HG03378 (cell line): ENCODE measurements at regions not wholly inside any gene's neighbourhood (a gene's known extent, or its start where the extent isn't known, plus 50 kb on each side); places are given as distances from the start of the nearest gene placed in this dataset.
"Not testable (repeated sequence)": the region's sequence is repeated elsewhere in the genome, so short reads cannot be mapped to it uniquely, and the experiment has no call there.

ENCODE experiments used
- ATAC-seq: cut with Tn5 transposase; IDR thresholded peaks from one replicate; pipeline ENCODE4 v1.9.1; 2021; ENCODE audit warnings: mild to moderate bottlenecking, moderate library complexity; ENCODE audit not compliant: unreplicated experiment

DNA sequence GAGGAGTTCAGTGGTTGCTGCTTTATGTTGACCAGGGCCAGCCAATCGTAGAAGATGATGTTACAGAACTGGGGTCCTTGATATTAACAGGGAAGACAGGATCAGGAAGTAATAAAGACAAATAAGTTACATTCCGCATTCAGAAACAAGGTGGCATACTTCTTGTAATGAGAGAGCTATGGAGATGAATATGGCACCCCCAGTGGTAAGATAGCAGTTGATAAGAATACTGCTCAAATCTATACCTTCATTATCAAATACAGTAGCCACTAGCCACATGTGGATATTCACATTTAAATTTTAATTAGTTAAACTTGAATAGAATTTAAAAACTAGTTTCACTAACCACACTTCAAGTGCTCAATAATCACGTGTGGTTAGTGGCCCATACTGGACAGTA is 290.4 kb upstream of the RBMS1 start:
- no peak for ATAC-seq

GRCh38 chr2:160790738-160791137 is 297.1 kb upstream of the RBMS1 start:
- no peak for ATAC-seq

DNA sequence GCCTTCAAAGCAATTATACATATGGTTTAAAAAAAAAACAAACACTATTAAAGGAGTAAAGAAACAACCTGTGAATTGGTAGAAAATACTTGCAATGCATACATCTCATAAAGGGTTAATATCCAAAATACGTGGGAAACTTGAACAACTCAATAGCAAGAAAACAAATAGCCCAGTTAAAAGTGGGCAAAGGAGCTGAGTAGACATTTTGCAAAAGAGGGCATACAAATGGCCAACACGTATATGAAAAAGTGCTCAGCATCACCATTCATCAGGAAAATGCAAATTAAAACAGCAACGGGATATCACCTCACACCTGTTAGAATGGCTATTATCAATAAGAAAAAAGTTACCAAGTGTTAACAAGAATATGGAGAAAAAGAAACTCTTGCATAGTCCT is 298.3 kb upstream of the RBMS1 start:
- ATAC-seq = no peak

DNA sequence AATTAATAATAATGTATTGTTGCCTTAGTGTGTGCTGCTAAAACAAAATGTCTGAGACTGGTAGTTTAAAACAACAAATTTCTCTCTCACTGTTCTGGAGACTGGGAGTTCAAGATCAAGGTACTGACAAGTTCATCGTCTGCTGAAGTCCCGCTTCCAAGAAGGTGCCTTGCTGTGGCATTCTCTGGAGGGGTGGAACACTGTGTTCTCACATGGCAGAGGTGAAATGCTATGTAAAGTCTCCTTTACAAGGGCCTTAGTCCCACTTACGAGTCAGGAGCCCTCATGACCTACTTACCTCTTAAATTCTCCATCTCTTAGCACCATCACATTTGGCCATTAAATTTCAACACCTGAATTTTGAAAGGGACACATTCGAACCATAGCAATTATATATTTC is 299.2 kb upstream of the RBMS1 start:
- no peak for ATAC-seq

DNA sequence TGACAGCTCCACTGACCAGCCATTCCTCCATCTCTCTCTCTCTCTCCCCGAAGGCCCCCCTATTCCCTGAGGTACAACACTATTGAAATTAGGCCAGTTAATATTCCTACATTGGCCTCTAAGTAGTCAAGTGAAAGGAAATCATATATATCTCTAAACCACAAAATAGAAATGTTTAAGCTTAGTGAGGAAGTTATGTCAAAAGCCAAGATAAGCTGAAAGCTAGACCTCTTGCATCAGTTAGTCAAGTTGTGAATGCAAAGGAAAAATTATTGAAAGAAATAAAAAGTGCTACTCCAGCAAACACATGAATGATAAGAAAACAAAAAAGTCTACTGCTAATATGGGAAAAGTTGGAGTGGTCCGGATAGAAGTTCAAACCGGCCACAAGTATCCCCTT is 301.3 kb upstream of the RBMS1 start:
- no peak for ATAC-seq

- no peak for ATAC-seq
These were observed 310.3 kb upstream of the RBMS1 start for GRCh38 chr2:160803881-160804280.

DNA sequence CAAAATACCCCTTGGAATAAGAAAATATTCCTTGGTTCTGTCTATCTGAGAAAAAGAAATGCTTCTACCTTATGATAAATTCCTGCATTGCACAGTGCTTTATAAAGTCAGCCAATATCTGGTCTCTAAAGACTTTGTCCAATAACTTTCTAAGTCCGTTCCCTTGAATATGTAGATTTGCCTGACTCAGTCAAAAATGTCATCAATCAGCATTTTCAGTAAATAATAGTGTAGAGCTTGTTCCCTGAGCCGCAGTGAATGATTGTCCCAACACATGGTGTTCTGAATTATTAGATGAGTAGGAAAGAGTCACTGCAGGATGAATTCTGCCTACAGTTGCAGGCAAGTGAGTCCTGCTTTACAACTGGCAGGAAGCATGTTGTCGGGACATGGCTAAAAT is 316.8 kb upstream of the RBMS1 start:
- ATAC-seq = no peak

GRCh38 chr2:160812830-160813505 is 319.4 kb upstream of the RBMS1 start:
- ATAC-seq = no peak

DNA sequence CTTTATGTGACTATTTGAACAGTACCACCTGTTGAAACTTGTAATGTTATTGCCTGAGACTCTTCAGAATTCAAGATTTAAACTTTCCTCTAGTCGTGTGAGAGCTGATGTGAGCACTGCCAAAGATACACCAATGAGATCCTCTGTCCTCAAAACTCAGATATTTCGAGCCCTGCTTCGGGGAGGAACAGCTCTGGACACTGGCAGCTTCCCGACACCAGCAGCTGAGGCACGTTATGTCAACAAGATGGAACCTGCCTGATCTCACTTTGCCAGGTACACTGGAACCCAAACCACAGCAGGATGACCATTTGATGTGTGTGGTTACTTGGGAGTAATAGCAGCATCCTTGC is 319.9 kb upstream of the RBMS1 start:
- ATAC-seq = no peak

DNA sequence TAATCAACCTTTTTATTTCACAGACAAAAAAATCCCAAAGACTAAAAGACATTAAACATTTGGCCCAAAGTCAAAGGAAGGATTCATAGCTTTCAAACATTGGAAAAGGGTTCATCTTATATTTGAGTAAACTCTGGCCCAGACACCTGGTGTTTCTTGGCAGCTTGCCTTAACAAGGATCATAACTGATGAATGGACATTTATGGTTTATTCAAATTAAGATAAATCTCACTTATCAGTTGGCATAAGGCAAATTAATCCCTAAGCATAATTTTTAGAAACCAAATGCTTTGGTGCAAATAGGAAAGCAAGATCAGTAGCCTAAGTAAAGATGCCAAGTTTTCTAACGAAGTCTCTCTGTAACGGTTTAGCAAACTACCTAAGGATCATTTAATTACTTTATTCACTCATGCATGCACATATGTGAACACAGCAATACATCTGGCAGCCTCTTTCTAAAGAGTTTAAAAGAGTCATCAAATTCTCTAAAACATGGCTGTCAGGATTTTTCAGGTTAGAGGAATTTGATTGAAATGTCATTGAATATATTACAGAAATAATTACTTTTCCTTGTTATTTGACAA is 323.4 kb upstream of the RBMS1 start:
- ATAC-seq = no peak

- no peak for ATAC-seq
These were observed 327.1 kb upstream of the RBMS1 start for GRCh38 chr2:160820691-160821090.

DNA sequence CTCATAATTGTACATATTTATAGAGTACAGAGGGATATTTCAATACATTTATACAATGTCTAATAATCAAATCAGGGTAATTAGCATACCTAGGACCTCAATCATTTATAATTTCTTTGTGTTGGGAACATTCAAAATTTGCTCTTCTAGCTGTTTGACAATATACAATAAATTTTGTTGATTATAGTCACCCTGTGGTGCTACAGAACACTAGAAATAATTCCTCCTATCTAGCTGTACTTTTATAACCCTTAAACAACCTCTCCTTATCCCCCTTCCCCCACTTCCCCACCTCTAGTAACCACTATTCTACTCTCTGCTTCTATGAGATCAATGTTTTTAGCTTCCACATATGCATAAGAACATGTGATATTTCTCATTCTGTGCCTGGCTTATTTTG is 328.4 kb upstream of the RBMS1 start:
- ATAC-seq = no peak

DNA sequence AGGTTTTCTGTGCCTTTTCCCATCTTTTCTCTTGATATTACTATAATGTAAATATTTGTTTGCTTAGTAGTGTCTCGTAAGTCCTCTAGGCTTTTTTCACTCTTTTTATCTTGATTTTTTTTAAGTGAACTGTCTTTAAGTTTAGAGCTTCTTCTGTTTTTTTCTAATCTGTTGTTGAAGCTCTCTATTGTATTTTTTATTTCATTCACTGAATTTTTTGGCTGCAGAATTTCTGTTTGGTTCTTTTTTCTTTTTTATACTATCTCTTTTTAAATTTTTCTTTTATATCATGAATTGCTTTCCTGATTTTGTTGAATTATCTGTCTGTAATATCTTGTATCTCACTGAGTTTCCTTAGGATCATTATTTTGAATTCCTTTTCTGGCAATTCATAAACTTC is 331.8 kb upstream of the RBMS1 start:
- ATAC-seq = no peak

DNA sequence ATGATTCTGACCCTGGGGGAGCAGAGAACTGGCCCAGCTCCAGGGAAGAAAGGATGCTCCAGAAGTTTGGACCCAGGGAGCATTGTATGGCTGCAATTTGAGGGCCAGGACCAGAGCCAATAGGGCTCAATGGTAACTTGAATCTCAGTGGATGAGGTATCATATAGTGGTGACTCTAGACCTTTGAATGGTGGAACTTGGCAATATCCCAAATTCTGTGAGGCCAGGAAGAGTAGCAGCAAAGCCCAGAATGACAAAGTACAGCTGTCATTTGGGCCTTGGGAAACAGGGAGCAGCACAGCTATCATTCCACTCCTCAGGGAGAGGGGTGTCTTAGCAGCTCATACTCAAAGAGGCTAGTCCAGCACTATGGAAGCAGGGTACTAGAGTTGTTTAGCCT is 332.9 kb upstream of the RBMS1 start:
- ATAC-seq = no peak

- no peak for ATAC-seq
These were observed 332.2 kb upstream of the TANK start for GRCh38 chr2:160828076-160828475.

GRCh38 chr2:160832381-160832780 is 327.8 kb upstream of the TANK start:
- ATAC-seq = not testable (repeated sequence)

DNA sequence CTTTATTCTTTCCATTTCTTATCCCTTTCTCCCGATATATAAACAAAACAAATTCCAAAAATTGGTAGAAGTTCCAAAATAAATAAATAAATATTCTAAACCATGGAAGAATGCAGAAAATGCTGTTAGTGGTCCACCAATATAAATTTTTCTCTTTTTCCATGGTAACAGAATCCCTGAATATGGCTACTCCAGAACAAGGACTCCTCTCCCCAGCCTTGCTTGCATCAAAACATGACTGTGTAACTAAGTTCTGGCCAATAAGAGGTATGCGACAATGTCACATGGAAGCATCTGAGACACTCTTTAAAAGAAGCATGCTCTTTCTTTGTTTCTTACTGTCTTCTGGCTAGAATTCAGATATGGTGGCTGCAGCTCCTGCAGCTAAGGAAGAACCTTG is 325.1 kb upstream of the TANK start:
- ATAC-seq = no peak

GRCh38 chr2:160836755-160837154 is 323.5 kb upstream of the TANK start:
- ATAC-seq = no peak

- no peak for ATAC-seq
These were observed 322.8 kb upstream of the TANK start for GRCh38 chr2:160837416-160837815.

- ATAC-seq = no peak
These were observed 322.1 kb upstream of the TANK start for GRCh38 chr2:160838147-160838546.

GRCh38 chr2:160838691-160839090 is 321.5 kb upstream of the TANK start:
- ATAC-seq = no peak

GRCh38 chr2:160842286-160842685 is 317.9 kb upstream of the TANK start:
- no peak for ATAC-seq

- no peak for ATAC-seq
These were observed 301.1 kb upstream of the TANK start for GRCh38 chr2:160859096-160859495.
